NT2/D1 (cell line): ENCODE measurements at regions not wholly inside any gene's neighbourhood (a gene's known extent, or its start where the extent isn't known, plus 50 kb on each side); places are given as distances from the start of the nearest gene placed in this dataset.

Experiments
- DNase-seq: peaks from one replicate; pipeline ENCODE4 v3.0.0-alpha.2; 2011; ENCODE audit warnings: low read depth, low spot score
- H3K27me3 ChIP-seq: 2 replicates; pipeline ENCODE4 v1.6.0; 2011; ENCODE audit warnings: mild to moderate bottlenecking; ENCODE audit not compliant: insufficient read length, insufficient read depth
- H3K36me3 ChIP-seq: 2 replicates; pipeline ENCODE4 v1.6.1; 2011; ENCODE audit warnings: mild to moderate bottlenecking, low read length, mixed read lengths; ENCODE audit not compliant: insufficient read depth, insufficient read length
- H3K4me1 ChIP-seq: 2 replicates; pipeline ENCODE4 v1.5.1; 2011; ENCODE audit not compliant: insufficient read depth, insufficient read length
- H3K4me3 ChIP-seq: 2 replicates; pipeline ENCODE4 v1.5.1; 2011; ENCODE audit warnings: low read depth; ENCODE audit not compliant: insufficient read length
- H3K9ac ChIP-seq: 2 replicates; pipeline ENCODE4 v1.6.0; 2011; ENCODE audit warnings: low read depth; ENCODE audit not compliant: insufficient read length
- H3K9me3 ChIP-seq: 2 replicates; pipeline ENCODE4 v1.5.1; 2011; ENCODE audit warnings: mild to moderate bottlenecking, low read length; ENCODE audit not compliant: insufficient read depth
- SUZ12 ChIP-seq: IDR thresholded peaks from 2 replicates; pipeline ENCODE4 v1.6.1; 2011; ENCODE audit not compliant: insufficient read length, insufficient read depth; ENCODE audit errors: extremely low read depth
- YY1 ChIP-seq: IDR thresholded peaks from 2 replicates; pipeline ENCODE4 v1.6.1; 2011; ENCODE audit not compliant: insufficient read length, insufficient read depth
- ZNF274 ChIP-seq: IDR thresholded peaks from 2 replicates; pipeline ENCODE4 v1.6.1; 2011; ENCODE audit warnings: mild to moderate bottlenecking, low read depth, low read length

DNA sequence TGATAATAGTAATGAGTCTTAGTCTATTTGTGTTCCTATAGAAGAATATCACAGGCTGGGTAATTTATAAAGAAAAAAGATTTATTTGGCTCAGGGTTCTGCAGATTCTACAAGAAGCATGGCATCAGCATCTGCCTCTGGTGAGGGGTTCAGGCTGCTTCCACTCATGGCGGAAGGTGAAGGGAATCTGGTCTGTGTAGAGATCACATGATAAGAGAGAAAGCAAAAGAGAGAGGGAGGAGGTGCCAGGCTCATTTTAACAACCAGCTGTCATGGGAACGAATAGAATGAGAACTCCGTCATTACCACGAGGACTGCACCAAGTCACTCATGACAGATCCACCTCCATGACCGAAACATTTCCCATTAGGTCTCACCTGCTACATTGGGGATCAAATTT lies 664.0 kb upstream of the SGO1 start:
- no peaks in the 10 kb centered on the region for H3K27me3 ChIP-seq
- DNase-seq: no peak
- peaks cover 3% of the 10 kb centered on the region; the same call in 1 of the 2 replicates for H3K9me3 ChIP-seq
- H3K4me3 ChIP-seq: no peak overlapping the region
- H3K9ac ChIP-seq: no peak overlapping the region
- H3K36me3 ChIP-seq: no peaks in the 10 kb centered on the region
- no peak for TF ChIP-seq ZNF274
- no peak for TF ChIP-seq YY1
- TF ChIP-seq SUZ12: no peak
- H3K4me1 ChIP-seq: no peaks in the 10 kb centered on the region

DNA sequence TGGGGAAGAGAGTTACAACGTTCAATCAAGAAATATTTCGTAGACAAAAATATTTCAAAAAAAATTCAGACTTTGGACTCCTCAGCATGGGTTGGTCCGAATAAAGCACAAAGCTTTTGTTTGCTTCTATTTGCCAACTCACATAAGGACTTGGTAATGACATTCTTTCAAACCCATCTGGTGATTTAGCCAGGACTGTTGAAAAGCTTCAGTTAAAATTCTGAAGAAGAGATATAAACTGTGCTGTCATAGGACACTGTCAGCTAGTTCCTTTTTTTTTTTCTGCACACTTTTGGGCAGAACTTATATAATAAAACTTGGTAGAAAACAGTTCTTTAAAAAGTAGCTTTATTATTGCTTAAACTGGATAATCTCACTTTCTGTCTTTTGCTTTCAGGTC lies 660.8 kb upstream of the SGO1 start:
- no peaks in the 10 kb centered on the region for H3K27me3 ChIP-seq
- H3K4me1 ChIP-seq: no peaks in the 10 kb centered on the region
- no peak for DNase-seq
- no peaks in the 10 kb centered on the region for H3K36me3 ChIP-seq
- TF ChIP-seq SUZ12: no peak
- no peak for TF ChIP-seq YY1
- TF ChIP-seq ZNF274: no peak
- H3K4me3 ChIP-seq: no peak overlapping the region
- no peaks in the 10 kb centered on the region for H3K9me3 ChIP-seq
- H3K9ac ChIP-seq: no peak overlapping the region

DNA sequence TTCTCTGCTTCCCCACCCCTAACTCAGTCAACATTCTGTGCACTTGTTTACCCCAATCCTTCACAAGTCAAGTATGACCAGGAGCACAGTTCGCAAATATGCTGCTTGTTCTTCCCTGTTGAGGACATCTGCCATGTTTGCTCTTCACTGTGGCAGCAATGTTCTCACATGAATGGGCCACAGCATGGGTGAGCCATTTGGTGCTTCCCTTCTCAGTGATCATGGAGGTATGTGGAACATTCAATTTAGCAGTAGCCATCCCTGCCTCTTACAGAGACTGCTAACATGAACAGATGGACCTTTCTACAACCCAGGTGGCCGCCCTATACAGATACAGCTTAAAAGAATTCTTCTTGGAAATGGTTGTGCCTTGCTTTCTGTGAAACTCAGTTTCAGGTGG lies 660.1 kb upstream of the SGO1 start:
- H3K9me3 ChIP-seq: no peaks in the 10 kb centered on the region
- no peak overlapping the region for H3K4me3 ChIP-seq
- no peak overlapping the region for H3K9ac ChIP-seq
- H3K27me3 ChIP-seq: no peaks in the 10 kb centered on the region
- H3K36me3 ChIP-seq: no peaks in the 10 kb centered on the region
- DNase-seq: no peak
- TF ChIP-seq ZNF274 (no peak), YY1 (no peak), SUZ12 (no peak)
- no peaks in the 10 kb centered on the region for H3K4me1 ChIP-seq

DNA sequence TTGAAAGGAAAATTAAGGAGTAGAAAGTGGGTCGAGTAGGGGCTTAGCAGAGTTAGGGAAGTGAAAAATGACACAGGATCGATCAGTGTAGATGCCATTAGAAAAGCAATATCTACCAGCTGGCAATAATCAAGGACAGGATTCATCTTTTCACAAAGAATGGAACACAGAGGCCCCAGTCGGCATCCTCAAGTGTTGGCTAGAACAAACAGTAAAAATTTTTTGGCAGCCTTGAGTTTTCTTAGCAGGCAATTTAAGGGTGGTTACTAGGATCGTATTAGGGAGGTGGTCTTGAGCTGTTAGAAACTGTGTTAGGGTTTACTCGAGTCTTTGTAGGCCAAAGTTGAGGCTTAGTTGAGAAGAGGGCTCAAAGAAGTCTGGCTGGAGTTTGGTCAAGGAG lies 658.8 kb upstream of the SGO1 start:
- Histone ChIP-seq H3K27me3 (no peaks in the 10 kb centered on the region), H3K4me3 (no peak overlapping the region), H3K4me1 (no peaks in the 10 kb centered on the region), H3K9me3 (no peaks in the 10 kb centered on the region), H3K36me3 (no peaks in the 10 kb centered on the region), H3K9ac (no peak overlapping the region)
- DNase-seq: no peak
- TF ChIP-seq YY1 (no peak), SUZ12 (no peak), ZNF274 (no peak)

DNA sequence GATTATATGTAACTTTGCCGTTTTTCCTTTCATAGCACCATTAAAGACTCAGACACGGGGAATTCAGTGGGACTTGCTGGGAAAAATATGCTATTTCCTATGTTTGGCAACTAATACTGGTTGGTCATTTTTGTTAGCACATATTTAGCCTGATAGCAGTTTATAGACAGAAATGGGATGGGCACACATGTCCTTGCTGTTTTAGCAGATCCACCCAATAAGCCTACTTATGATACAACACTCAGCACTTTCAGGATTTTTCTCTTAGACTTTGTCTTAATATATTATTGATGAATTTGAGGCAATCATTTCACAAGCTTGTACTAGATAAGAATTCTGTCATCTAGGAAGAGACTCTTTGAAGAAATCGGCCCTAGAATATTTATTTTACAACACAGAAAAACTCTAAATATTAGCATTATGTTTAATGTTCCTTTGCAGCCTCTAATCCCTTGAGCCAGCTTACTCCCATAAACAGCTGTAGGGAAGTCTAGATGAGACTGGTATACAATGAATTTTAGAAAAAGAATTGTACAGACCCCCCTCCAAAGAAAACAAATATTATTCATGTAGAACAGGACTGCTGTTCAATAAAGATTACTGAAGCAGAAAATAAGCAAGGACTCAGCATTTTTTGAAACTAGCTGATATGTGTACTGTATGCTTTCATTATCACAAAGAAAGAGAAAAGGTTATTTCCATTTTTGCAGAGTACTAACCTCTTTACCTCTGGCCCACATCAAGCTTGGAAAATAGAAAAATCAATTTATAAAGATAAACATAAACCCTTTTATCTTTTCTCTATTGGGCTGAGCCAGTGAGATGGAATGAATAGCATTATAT lies 656.8 kb upstream of the SGO1 start:
- TF ChIP-seq ZNF274 (no peak), SUZ12 (no peak), YY1 (no peak)
- no peaks in the 10 kb centered on the region for H3K4me1 ChIP-seq
- H3K9me3 ChIP-seq: no peaks in the 10 kb centered on the region
- no peak overlapping the region for H3K9ac ChIP-seq
- no peak overlapping the region for H3K4me3 ChIP-seq
- H3K27me3 ChIP-seq: no peaks in the 10 kb centered on the region
- DNase-seq: no peak
- no peaks in the 10 kb centered on the region for H3K36me3 ChIP-seq

DNA sequence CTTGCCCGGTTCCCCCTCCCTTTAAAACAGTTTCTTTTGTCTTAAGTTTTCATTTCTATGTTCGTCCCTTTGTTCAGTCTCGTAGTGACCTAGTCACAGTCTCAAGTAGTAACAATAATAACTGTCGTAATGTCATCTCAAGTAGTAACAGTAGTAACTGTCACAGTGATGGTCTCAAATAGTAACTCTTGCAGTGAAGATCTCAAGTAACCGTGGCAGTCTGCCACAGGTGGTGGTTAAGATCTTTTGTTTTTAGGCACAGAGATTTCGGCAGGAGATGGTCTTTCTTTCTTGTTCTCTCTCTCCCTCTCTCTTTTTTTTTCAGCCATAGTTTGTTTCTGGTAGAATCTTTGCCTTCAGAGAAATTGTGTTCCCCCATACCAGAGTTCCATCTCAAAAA lies 656.0 kb upstream of the SGO1 start:
- no peak for TF ChIP-seq ZNF274
- TF ChIP-seq SUZ12: no peak
- no peak for TF ChIP-seq YY1
- no peak overlapping the region for H3K4me3 ChIP-seq
- no peaks in the 10 kb centered on the region for H3K27me3 ChIP-seq
- H3K9ac ChIP-seq: no peak overlapping the region
- no peaks in the 10 kb centered on the region for H3K4me1 ChIP-seq
- no peaks in the 10 kb centered on the region for H3K9me3 ChIP-seq
- DNase-seq: no peak
- no peaks in the 10 kb centered on the region for H3K36me3 ChIP-seq

DNA sequence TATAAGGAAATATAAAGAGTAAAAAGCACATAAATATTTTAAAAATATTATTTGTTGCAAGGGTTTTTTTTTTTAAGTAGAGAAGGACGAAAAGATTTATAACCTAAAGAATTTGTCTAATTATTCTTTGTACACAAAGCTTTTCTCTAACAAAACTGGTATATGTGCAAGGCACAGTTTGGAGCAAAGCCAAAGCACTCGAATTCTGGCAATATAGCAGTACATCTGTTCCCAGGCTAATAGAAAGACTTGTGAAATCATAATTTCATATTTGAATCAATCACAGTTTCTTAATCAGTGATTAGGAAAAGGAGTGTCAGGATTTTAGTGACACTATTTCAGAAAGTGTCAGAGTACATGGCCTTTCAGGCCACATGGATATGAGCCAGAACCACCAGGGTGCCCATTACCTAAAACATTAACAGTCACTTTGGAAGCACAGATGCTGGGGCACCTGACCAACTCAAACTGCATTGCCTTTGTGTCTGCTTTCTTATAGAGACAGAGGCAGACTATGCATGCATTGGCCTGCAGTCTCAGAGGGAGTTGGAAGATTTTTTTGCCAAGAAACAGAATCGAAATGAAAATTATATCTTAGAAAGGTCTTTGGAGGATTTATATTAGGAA lies 651.8 kb upstream of the SGO1 start:
- no peaks in the 10 kb centered on the region for H3K36me3 ChIP-seq
- no peak overlapping the region for H3K9ac ChIP-seq
- no peaks in the 10 kb centered on the region for H3K27me3 ChIP-seq
- no peak overlapping the region for H3K4me3 ChIP-seq
- DNase-seq: no peak
- no peaks in the 10 kb centered on the region for H3K9me3 ChIP-seq
- no peaks in the 10 kb centered on the region for H3K4me1 ChIP-seq
- TF ChIP-seq ZNF274: no peak
- TF ChIP-seq YY1: no peak
- no peak for TF ChIP-seq SUZ12

DNA sequence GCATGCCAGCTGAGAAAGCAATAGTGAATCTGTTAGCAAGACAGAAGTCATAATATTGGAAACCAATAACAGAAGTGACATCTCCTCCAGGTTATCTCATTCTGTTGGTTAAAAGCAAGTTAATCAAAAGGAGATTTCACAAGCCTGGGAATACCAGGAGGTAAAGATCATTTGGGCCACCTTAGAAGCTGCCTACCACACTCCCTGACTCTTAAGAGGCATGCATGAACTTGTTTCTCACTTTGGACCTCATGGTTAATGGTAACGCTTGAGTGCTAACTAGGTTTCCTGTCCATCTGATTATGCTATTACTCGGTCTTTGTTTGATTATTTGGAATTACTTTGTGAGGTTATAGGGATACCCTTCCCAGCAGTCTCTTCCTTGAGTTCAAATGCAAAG lies 650.8 kb upstream of the SGO1 start:
- H3K4me1 ChIP-seq: no peaks in the 10 kb centered on the region
- H3K4me3 ChIP-seq: no peak overlapping the region
- DNase-seq: no peak

More for the DNA sequence above, 650.8 kb upstream of the SGO1 start:
- no peak overlapping the region for H3K9ac ChIP-seq
- H3K27me3 ChIP-seq: no peaks in the 10 kb centered on the region
- no peaks in the 10 kb centered on the region for H3K36me3 ChIP-seq
- no peaks in the 10 kb centered on the region for H3K9me3 ChIP-seq
- TF ChIP-seq ZNF274 (no peak), SUZ12 (no peak), YY1 (no peak)
